Mesendoderm (in vitro differentiated cells): ENCODE measurements at regions not wholly inside any gene's neighbourhood (a gene's known extent, or its start where the extent isn't known, plus 50 kb on each side); places are given as distances from the start of the nearest gene placed in this dataset.

Experiments used
- DNase-seq: peaks from one replicate; pipeline ENCODE4 v3.0.0; 2013
- H2AK5ac ChIP-seq: 2 replicates; pipeline ENCODE4 v1.6.1; 2013; ENCODE audit warnings: low read length, inconsistent platforms
- H2BK120ac ChIP-seq: 2 replicates; pipeline ENCODE4 v1.6.1; 2013; ENCODE audit warnings: low read depth, mild to moderate bottlenecking, low read length, moderate library complexity, mixed read lengths
- H2BK15ac ChIP-seq: replicated peaks from 2 replicates; pipeline ENCODE4 v1.6.1; 2013; ENCODE audit warnings: low read depth, mild to moderate bottlenecking, moderate library complexity
- H2BK5ac ChIP-seq: 2 replicates; pipeline ENCODE4 v1.6.1; 2013; ENCODE audit warnings: low read length, inconsistent platforms
- H3K18ac ChIP-seq: 2 replicates; pipeline ENCODE4 v1.6.1; 2013; ENCODE audit warnings: mild to moderate bottlenecking, low read length, mixed read lengths
- H3K23ac ChIP-seq: one replicate; pipeline ENCODE4 v1.6.1; 2013; ENCODE audit warnings: low read length
- H3K27ac ChIP-seq: 2 replicates; pipeline ENCODE4 v1.5.1; 2013; ENCODE audit warnings: low read depth, mild to moderate bottlenecking, inconsistent platforms, low read length, moderate library complexity
- H3K27me3 ChIP-seq: 2 replicates; pipeline ENCODE4 v1.6.1; 2013; ENCODE audit warnings: low read length, control low read depth, mild to moderate bottlenecking, inconsistent platforms; ENCODE audit not compliant: insufficient read depth, poor library complexity
- H3K36me3 ChIP-seq: 2 replicates; pipeline ENCODE4 v1.6.1; 2013; ENCODE audit warnings: low read length, inconsistent platforms; ENCODE audit not compliant: control insufficient read depth, insufficient read depth
- H3K4ac ChIP-seq: one replicate; pipeline ENCODE4 v1.6.1; 2013; ENCODE audit warnings: low read depth, mild to moderate bottlenecking, low read length, moderate library complexity
- H3K4me1 ChIP-seq: 2 replicates; pipeline ENCODE4 v1.6.1; 2013; ENCODE audit warnings: low read depth, low read length, inconsistent platforms; ENCODE audit not compliant: control insufficient read depth
- H3K4me2 ChIP-seq: 2 replicates; pipeline ENCODE4 v1.6.1; 2013; ENCODE audit warnings: low read length
- H3K4me3 ChIP-seq: 2 replicates; pipeline ENCODE4 v1.5.1; 2013; ENCODE audit warnings: mild to moderate bottlenecking, low read length
- H3K56ac ChIP-seq: one replicate; pipeline ENCODE4 v1.6.1; 2013; ENCODE audit warnings: low read length
- H3K79me1 ChIP-seq: 2 replicates; pipeline ENCODE4 v1.6.1; 2013; ENCODE audit warnings: low read length, inconsistent platforms
- H3K79me2 ChIP-seq: 2 replicates; pipeline ENCODE4 v1.6.1; 2013; ENCODE audit warnings: mild to moderate bottlenecking, low read length; ENCODE audit not compliant: control insufficient read depth, insufficient read depth
- H3K9ac ChIP-seq: 2 replicates; pipeline ENCODE4 v1.6.1; 2013; ENCODE audit warnings: low read length, inconsistent platforms
- H4K5ac ChIP-seq: one replicate; pipeline ENCODE4 v1.6.1; 2013; ENCODE audit warnings: low read length
- H4K8ac ChIP-seq: one replicate; pipeline ENCODE4 v1.6.1; 2013; ENCODE audit warnings: low read depth, mild to moderate bottlenecking, control low read depth, low read length, moderate library complexity
- WGBS: extraction: QIAGEN DNeasy Blood & Tissue Kit; methylation state at CpG from one replicate; pipeline ENCODE4 v1.1.7; 2013; ENCODE audit warnings: low lambda C conversion rate, missing lambda C conversion rate; ENCODE audit not compliant: insufficient coverage; ENCODE audit errors: extremely low coverage; 5-methylcytosine and 5-hydroxymethylcytosine counted together

- Histone ChIP-seq H2AK5ac (no peak overlapping the region), H3K9ac (no peak overlapping the region), H4K5ac (no peak overlapping the region), H3K79me1 (no peaks in the 10 kb centered on the region), H3K4me3 (no peak overlapping the region), H3K27ac (no peak overlapping the region), H3K4ac (no peak overlapping the region), H4K8ac (no peak overlapping the region), H2BK5ac (no peak overlapping the region), H2BK120ac (no peak overlapping the region), H3K27me3 (no peaks in the 10 kb centered on the region), H3K79me2 (no peaks in the 10 kb centered on the region), H3K18ac (no peak overlapping the region), H2BK15ac (no peak overlapping the region), H3K4me1 (no peaks in the 10 kb centered on the region), H3K4me2 (no peak overlapping the region), H3K56ac (no peak overlapping the region), H3K36me3 (no peaks in the 10 kb centered on the region), H3K23ac (no peak overlapping the region)
- WGBS, result no CpG with 5 or more reads among the region's 3 CpGs
- DNase-seq, result no peak
Observed at GRCh38 chr4:152234571-152234970, 301.3 kb downstream of the FBXW7 start.

GRCh38 chr4:152232271-152232670, 303.6 kb downstream of the FBXW7 start:
- H3K27ac ChIP-seq, result no peak overlapping the region
- H3K79me2 ChIP-seq, result no peaks in the 10 kb centered on the region
- no peak overlapping the region for H3K4me3 ChIP-seq
- no peak overlapping the region for H3K23ac ChIP-seq
- no peaks in the 10 kb centered on the region for H3K27me3 ChIP-seq
- H3K56ac ChIP-seq, result no peak overlapping the region
- H3K18ac ChIP-seq, result no peak overlapping the region
- no CpG with 5 or more reads among the region's 2 CpGs for WGBS
- no peak overlapping the region for H3K4me2 ChIP-seq
- no peak overlapping the region for H3K9ac ChIP-seq
- H2BK5ac ChIP-seq, result no peak overlapping the region
- no peak for DNase-seq
- no peaks in the 10 kb centered on the region for H3K79me1 ChIP-seq
- H2BK120ac ChIP-seq, result no peak overlapping the region
- H3K4ac ChIP-seq, result no peak overlapping the region
- no peaks in the 10 kb centered on the region for H3K36me3 ChIP-seq
- H4K5ac ChIP-seq, result no peak overlapping the region
- H4K8ac ChIP-seq, result no peak overlapping the region
- peaks cover 2% of the 10 kb centered on the region for H3K4me1 ChIP-seq
- no peak overlapping the region for H2BK15ac ChIP-seq
- H2AK5ac ChIP-seq, result no peak overlapping the region

GRCh38 chr4:152229782-152230289, 306.1 kb downstream of the FBXW7 start:
- Histone ChIP-seq H3K79me2 (no peaks in the 10 kb centered on the region), H3K27me3 (no peaks in the 10 kb centered on the region), H3K9ac (no peak overlapping the region), H3K4me2 (no peak overlapping the region), H3K79me1 (no peaks in the 10 kb centered on the region), H3K56ac (no peak overlapping the region), H3K18ac (no peak overlapping the region), H3K36me3 (no peaks in the 10 kb centered on the region), H2AK5ac (no peak overlapping the region), H4K8ac (no peak overlapping the region), H2BK120ac (no peak overlapping the region), H3K4me3 (no peak overlapping the region), H2BK15ac (no peak overlapping the region), H3K4me1 (peaks cover 2% of the 10 kb centered on the region), H3K4ac (no peak overlapping the region), H3K27ac (no peak overlapping the region), H4K5ac (no peak overlapping the region), H2BK5ac (no peak overlapping the region), H3K23ac (no peak overlapping the region)
- DNase-seq, result peak; percentile 47
- WGBS, result no CpG with 5 or more reads among the region's 6 CpGs

GRCh38 chr4:152225680-152226079, 310.2 kb downstream of the FBXW7 start:
- Histone ChIP-seq H3K27me3 (no peaks in the 10 kb centered on the region), H2BK5ac (no peak overlapping the region), H4K5ac (no peak overlapping the region), H2BK15ac (no peak overlapping the region), H3K9ac (no peak overlapping the region), H3K56ac (no peak overlapping the region), H3K27ac (no peak overlapping the region), H3K4me2 (no peak overlapping the region), H3K18ac (no peak overlapping the region), H3K4ac (no peak overlapping the region), H3K4me1 (peaks cover 2% of the 10 kb centered on the region), H3K4me3 (no peak overlapping the region), H3K36me3 (no peaks in the 10 kb centered on the region), H3K79me1 (no peaks in the 10 kb centered on the region), H4K8ac (no peak overlapping the region), H2AK5ac (no peak overlapping the region), H3K79me2 (no peaks in the 10 kb centered on the region), H3K23ac (no peak overlapping the region), H2BK120ac (no peak overlapping the region)
- no peak for DNase-seq
- WGBS, result no CpG with 5 or more reads among the region's 1 CpG

- WGBS, result no CpG with 5 or more reads among the region's 6 CpGs
- Histone ChIP-seq H3K56ac (no peak overlapping the region), H3K23ac (no peak overlapping the region), H3K4ac (no peak overlapping the region), H3K27ac (no peak overlapping the region), H3K4me3 (no peak overlapping the region), H3K36me3 (no peaks in the 10 kb centered on the region), H3K79me1 (no peaks in the 10 kb centered on the region), H3K27me3 (no peaks in the 10 kb centered on the region), H3K4me1 (peaks cover 2% of the 10 kb centered on the region), H4K8ac (no peak overlapping the region), H3K9ac (no peak overlapping the region), H2BK5ac (no peak overlapping the region), H2BK15ac (no peak overlapping the region), H3K18ac (no peak overlapping the region), H3K79me2 (no peaks in the 10 kb centered on the region), H4K5ac (no peak overlapping the region), H2BK120ac (no peak overlapping the region), H3K4me2 (no peak overlapping the region), H2AK5ac (no peak overlapping the region)
- no peak for DNase-seq
Observed at GRCh38 chr4:152224721-152225420, 311.0 kb downstream of the FBXW7 start.

- no peak overlapping the region for H2BK120ac ChIP-seq
- no peak for DNase-seq
- no peak overlapping the region for H3K4ac ChIP-seq
- no peak overlapping the region for H2AK5ac ChIP-seq
- H2BK5ac ChIP-seq, result no peak overlapping the region
- no peaks in the 10 kb centered on the region for H3K79me2 ChIP-seq
- H2BK15ac ChIP-seq, result no peak overlapping the region
- no CpG with 5 or more reads among the region's 8 CpGs for WGBS
- H3K4me2 ChIP-seq, result no peak overlapping the region
- no peak overlapping the region for H3K18ac ChIP-seq
- H3K56ac ChIP-seq, result no peak overlapping the region
- no peak overlapping the region for H3K9ac ChIP-seq
- peaks cover 2% of the 10 kb centered on the region for H3K4me1 ChIP-seq
- H3K4me3 ChIP-seq, result no peak overlapping the region
- H3K36me3 ChIP-seq, result no peaks in the 10 kb centered on the region
- no peak overlapping the region for H4K8ac ChIP-seq
- H3K79me1 ChIP-seq, result no peaks in the 10 kb centered on the region
- no peak overlapping the region for H4K5ac ChIP-seq
- no peak overlapping the region for H3K27ac ChIP-seq
- H3K27me3 ChIP-seq, result no peaks in the 10 kb centered on the region
- H3K23ac ChIP-seq, result no peak overlapping the region
Observed at GRCh38 chr4:152224223-152224622, 311.7 kb downstream of the FBXW7 start.
